ENCODE measurements at regions not wholly inside any gene's neighbourhood (a gene's known extent, or its start where the extent isn't known, plus 50 kb on each side); places are given as distances from the start of the nearest gene placed in this dataset.

GRCh38 chr13:74836628-74837027 lies 645.3 kb downstream of the TBC1D4 start:
- TF ChIP-seq CTCF (IDR thresholded peaks at IDR 0.05) = no peak
- TF ChIP-seq MAX (IDR thresholded peaks at IDR 0.05; ENCODE audit: low read depth) = no peak
- no peak for TF ChIP-seq JUND (IDR thresholded peaks at IDR 0.05)
- TF ChIP-seq IRF3 (IDR thresholded peaks at IDR 0.05; ENCODE audit: low read depth, low read length) = no peak
